ENCODE measurements at regions not wholly inside any gene's neighbourhood (a gene's known extent, or its start where the extent isn't known, plus 50 kb on each side); places are given as distances from the start of the nearest gene placed in this dataset.
"Not testable (repeated sequence)": the region's sequence is repeated elsewhere in the genome, so short reads cannot be mapped to it uniquely, and the experiment has no call there.

DNA sequence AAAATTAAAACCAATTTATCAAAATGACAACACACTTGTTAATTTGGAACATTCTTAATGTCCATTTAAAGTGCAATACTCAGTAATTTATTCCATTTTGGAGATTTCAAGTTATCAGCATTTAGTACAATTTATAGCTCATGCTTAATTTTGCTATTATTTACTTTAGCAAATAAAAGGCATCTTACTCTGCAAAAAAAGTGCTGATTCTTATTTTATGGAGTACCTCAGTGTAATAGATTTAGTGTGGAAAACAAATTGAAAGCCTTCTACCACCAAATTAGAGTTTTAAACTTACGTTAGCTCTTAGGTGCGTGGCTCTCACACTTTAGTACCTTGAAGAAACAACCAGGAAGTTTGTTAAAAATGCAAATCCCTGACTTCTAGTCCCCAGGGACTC is 208.4 kb upstream of the NRIP1 start:
- DNase-seq (ENCODE audit: low spot score in 2 of 2), result no peak
- no peak for FAIRE-seq

DNA sequence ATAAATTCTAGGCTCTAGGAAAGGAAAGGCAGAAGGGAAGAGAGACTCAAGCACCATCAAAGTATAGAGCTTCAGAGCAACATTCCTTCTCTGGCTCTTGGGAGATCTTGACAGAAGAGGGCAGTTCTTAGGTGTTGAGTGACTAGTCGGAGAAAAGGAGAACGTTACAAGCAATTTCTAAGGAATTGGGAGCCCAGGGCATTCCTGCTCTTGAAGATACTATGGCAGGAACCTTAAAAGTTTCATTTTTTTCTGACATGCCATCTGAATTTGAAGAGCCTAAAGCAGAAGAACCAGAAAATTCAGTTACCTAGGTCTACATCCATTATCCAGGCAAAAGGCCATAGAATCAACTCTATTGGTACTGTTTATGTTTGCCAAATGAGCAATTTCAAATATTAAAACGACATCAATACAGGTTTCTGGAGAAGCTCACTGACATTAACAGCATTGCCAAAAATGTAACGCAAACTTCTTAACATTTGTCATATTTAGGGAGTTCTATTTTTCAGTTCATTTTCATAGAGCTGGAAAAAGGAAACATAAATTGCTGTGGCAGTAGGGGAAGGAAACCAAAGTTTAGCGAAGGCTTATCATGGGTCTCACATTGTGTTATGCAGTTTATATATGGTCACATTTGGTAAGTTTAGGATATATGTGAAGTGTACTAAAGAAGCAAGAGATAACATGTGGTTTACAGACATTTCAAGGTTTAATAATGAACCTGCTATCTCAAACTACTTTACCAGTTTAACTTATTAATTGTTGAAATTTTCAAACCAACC is 210.1 kb upstream of the NRIP1 start:
- FAIRE-seq (no peak), DNase-seq (ENCODE audit: low spot score in 2 of 2) (no peak)

DNA sequence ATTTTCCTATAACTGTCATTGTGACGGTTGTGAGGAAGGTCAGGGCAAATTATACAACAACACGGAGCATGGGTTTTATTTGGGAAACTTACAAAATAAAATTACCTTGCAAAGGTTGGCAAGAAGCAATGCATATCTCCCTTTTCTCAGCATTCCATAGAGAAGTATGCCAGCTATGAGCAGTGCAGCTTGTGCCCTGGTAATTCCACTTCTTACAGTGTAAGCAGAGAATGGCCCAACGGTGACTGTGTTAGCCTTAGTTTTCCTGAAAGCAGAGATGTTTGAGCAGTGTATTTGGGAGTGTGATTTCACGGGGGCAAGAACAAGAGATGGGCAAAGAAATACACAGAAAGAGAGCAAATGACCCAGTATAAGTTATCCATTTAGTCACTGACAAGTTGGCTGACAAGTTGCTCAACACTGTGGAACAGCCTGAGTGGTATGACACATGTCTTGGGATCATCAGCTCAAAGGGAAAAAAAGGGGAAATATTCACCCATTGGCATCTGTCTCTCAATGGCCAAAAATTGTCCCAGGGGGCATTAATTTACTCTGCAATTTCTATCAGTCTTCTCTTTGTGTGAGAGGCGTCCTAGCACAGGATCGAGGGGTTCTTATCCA is 210.9 kb upstream of the NRIP1 start:
- FAIRE-seq (no peak), DNase-seq (ENCODE audit: low spot score in 2 of 2) (no peak)

DNA sequence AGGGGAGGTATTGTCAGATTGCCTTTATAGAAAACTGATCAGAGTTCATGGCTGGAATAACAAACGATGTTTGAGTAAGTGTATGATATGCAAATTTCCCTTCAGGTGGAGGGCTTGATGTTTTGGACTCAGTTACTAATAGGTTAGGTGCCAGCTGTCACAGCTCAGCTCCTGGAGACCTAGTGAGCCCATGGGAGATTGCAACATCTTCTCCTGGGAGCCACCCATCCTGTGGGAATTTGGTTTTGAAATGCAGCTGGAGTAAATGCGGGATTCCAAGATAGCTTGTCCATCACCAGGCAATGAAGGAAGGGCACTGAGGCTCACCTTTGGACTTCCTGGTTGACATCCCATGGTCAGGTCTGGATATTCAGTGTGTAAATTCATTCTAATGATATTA is 211.4 kb upstream of the NRIP1 start:
- DNase-seq (ENCODE audit: low spot score in 2 of 2) (no peak), FAIRE-seq (no peak)

DNA sequence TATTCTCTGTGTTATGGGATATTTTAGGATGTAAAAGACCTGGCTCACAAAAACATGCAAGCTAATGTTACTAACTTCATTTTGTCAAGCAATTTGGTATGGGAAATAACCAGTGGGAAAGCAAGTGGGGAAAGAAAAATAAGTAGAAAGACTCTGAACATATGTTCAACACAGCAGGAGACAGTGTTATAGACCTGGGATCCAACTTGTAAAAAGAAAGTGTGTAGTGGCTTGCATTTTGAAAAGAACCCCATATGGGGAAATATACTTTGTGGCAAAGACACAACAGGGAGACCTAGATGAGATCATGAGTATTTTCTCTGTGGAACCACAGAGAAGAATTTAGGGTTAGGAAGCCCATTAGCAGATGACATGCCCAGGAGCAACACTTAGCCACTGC is 212.7 kb upstream of the NRIP1 start:
- no peak for FAIRE-seq

DNA sequence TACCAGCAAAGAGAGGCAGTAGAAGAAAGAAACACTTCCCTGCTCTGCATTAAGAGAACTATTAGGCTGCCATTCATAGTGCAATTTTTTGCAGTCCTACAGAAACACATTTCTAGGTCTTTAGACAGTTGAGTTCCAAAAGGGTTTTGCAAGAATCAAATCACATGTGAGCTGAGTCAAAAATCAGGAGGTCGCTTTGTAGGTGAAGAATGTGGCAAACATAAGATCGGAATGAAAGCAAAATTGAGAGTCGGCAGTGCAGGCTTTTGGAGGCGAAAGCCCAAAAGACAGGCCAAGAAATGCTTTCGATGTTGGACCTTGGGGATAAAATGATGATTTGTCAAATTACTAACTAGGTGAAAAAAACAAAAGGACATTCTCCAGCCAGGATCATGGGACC is 213.5 kb upstream of the NRIP1 start:
- no peak for FAIRE-seq
- DNase-seq (ENCODE audit: low spot score in 2 of 2), result no peak

More for the DNA sequence above, 212.7 kb upstream of the NRIP1 start:
- DNase-seq (ENCODE audit: low spot score in 2 of 2), result no peak

DNA sequence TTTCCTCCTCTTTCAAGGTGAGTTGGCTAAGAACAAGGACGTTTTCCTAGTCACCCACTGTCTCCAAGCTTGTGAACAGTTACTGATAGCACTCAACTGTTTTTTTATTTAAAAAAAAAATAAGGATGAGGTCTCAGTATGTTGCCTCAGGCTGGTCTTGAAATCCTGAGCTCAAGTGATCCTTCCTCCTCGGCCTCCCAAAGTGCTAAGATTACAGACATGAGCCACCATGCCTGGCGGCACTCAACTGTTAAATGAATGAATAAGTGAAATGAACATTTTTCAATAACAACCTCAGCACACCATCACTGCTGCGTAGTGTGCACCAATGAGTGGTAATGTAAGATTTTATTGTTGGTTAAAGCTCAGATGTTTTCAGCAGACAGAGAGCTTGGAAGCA is 214.1 kb upstream of the NRIP1 start:
- no peak for FAIRE-seq
- no peak for DNase-seq (ENCODE audit: low spot score in 2 of 2)

DNA sequence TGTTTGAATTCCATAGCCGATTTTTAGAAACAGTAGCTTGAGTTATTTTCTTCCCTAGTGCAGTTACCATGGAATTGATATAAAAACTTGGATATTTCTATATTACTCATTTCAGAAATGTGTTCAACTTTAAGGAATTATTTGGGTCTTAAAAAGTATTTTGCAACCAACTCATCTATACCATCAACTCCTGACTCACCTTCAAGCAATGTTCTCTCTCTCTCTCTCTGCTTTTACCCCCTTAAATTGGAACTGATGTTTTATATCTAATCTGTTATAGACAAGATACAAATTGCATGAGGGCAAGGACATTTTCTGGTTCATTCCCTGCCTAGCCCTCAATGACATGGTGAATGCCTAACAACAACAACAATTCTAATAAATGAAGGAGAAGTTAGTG is 214.7 kb upstream of the NRIP1 start:
- FAIRE-seq (no peak), DNase-seq (ENCODE audit: low spot score in 2 of 2) (no peak)

DNA sequence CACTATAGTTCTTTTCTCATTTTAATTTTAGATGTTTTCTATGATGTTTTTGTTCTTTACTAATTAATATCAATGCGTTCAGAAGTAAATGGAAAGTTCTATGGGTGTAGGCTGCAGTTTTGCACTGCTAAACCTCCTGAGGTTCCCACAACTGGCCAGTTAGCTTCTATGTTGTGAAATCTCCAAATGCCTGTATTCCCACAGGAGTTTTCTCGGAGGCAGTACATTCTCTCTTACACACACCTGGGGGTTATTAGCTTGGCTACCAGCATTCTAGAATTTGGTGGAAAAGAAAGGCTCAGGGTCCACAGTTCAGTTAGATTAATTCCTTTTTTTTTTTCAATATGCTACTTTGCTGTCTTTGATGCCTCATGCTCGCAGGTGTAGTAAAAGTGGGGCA is 216.9 kb upstream of the NRIP1 start:
- FAIRE-seq, result no peak

DNA sequence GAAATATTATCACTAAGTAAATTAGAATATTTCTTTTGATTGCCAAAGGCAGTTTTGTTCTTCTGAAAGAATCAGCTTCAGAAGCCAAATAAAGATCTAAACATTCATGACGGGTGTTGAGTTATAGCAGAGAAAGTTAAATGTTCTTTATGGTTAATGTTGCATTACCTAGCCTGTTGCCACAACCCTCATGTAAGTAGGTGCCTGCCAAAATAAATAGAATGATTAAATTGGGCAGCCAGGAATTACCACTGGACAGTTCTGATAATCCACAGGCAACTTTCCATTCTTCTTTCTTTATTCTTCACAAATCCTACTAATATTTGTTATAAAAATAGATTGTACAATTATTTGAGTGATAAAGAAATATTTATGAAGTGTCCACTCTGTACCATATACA is 217.9 kb upstream of the NRIP1 start:
- DNase-seq (ENCODE audit: low spot score in 2 of 2) (no peak), FAIRE-seq (no peak)

More for the DNA sequence above, 216.9 kb upstream of the NRIP1 start:
- no peak for DNase-seq (ENCODE audit: low spot score in 2 of 2)

DNA sequence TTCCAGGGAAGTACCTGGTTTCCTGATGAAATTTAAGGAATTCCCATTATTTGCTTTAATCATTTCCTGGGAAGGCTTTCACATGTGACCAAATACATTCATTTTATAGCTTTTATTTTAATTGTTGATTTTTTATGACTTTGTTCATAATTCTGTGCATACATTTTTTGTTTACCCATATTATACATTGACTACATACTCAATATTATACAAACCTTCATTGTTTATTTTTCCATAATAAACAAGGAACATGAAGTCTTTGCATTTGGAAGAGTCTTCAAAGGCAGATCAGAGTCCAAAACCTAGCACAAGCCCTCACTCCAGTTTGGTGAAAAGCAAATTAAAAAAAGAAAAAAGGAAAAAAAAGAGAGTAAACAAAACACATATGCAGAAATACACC is 218.3 kb upstream of the NRIP1 start:
- no peak for DNase-seq (ENCODE audit: low spot score in 2 of 2)
- no peak for FAIRE-seq

DNA sequence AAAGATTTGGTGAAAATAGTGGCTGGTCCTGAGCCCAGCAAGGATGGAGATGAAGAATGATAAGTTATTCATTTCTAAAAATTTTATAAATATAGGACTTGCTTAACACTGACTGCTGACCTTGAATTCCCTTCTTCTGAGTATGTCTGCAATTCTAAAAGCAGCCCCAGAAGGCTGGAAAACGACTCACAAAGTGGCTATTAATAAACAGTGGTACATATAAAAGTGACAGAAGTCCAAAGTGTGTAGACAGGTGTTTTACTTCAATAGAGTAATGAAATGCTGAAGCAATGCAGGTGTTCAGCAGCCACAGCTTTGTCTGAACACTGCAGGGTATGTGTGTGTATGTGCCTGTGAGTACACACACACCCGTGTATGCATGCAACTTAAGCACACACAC is 219.0 kb upstream of the NRIP1 start:
- FAIRE-seq (no peak), DNase-seq (ENCODE audit: low spot score in 2 of 2) (no peak)

DNA sequence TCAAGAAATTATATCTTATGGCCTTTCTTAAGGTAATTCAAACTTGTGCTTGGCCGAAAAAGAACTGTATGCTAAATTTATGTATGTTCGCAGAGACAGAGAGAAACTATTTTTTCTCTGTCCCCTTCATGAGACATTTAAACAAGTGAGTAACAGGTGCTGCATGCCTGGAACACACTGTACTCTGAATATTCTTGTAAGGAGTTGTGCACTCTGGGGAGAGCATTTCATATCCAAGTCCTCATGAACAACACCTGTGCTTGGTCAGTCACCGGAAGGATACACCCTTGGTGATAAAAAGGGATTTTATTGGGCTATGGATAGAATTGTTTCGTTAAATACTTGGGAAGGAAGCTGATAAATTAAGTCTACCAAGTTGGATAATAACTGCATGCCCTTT is 220.8 kb upstream of the NRIP1 start:
- no peak for FAIRE-seq
- no peak for DNase-seq (ENCODE audit: low spot score in 2 of 2)

DNA sequence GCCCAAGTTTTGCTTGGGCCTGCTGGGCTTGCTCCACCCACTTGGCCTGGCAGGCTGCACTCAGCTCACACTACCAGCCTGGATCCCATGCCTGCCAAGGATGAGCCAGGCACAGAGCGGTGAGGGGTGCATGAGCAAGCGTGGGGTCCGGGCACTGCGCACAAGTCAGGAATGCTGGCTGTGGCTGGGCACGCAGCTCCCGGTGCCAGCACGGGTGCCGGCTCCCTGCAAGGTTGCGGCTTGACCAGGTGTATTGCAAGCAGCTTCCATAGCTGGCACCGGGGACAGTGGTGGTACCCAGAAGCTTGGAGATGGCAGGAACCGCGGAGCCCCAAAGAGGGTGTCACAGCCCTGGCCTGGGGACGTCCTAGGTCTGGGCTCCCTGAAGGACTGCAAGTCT is 224.4 kb upstream of the NRIP1 start:
- no peak for FAIRE-seq

DNA sequence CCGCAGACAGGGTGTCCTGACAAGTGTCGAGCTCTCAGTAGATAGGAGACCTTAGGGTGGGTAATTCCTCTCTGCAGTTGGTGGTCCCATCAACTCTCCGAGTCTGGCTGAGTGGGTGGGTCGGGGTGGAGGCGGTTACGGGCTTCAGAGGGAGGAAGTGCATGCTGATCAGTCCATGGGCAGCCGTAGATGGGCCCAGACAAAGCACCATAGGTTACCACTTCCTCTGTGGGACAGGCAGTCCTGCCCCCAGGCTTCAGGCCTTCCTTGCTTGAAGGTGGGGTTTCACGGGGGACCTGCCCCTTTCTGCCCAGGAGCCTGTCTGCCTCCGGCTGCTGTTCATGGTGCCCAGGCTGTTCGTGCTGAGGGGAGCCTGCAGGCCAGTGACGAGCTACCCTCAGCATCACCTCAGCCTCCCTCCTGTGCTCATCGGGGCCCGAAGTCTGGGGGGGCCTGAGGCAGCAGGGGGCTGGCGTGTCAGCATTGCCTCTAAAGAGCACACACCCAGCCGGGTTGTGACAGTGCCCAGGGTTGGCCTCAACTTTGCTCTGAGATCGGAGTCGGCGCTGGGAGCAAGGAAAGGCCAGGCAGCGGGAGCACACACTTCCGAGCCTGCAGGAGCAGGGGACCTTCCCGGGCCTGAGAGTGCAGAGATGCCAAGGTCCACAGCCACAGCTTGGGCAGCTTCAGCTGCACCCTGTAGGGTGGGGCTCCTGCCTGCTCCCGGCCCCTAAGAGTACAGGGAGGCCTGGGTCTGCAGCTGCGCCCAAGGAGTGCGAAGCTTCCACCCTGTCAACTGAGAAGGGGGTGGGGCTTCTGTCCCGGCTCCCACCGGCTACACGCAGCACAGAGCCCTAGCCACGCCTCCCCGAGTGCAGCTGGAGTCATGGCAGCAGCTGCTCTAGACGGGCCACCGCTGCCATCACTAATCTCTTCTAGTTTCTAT is 225.4 kb upstream of the NRIP1 start:
- DNase-seq (ENCODE audit: low spot score in 2 of 2) (no peak), FAIRE-seq (no peak)

More for the DNA sequence above, 224.4 kb upstream of the NRIP1 start:
- DNase-seq (ENCODE audit: low spot score in 2 of 2), result no peak

DNA sequence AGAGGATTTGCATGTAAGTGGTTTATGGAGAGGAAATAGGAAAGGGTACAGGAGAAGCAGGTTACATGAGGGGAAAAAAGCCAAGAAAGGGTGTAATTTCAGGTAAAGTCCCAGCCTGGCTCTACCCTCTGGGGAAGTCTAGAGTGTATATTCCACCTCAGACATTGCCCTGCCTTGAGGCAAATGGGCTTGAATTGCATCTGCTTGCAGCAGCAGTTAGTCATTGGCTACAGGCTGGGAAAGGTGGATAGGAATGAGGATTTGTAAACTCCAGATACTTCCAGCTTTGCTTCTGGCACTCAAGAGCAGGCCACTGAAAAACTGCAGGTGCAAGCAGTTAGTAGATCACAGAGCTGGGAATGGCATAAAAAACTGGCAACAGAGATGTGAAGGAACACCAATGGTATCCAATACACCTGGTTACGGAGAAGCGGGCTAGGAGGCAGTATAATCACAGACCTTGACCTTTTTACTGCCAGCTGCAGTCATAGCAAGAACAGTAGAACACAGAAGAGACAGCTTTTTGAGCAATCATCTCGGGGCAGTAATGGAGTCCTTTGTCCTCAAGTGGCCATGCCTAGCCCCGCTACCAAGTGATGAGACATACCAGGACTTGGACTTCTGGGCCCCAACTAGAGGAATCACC is 226.9 kb upstream of the NRIP1 start:
- DNase-seq (ENCODE audit: low spot score in 2 of 2) (no peak), FAIRE-seq (no peak)

DNA sequence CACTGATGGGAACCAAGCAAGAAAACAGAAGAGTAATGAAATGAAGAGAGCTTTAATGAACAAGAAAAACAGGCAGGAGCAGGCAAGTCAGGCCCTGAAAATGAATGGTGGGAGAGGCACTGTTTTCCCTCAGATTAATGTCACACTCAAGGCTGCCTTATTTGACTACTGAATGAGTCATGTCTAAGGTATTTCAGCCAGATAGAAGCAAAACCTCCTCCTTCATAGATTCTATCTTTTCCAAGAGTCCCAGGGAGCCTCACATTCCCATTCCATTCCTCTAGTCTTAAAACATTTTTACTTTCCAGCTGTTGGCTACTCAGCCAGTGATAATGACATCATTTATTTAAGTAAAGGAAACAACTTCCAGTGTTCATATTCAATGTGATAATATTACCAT is 228.4 kb upstream of the NRIP1 start:
- DNase-seq (ENCODE audit: low spot score in 2 of 2), result no peak
- FAIRE-seq, result no peak

DNA sequence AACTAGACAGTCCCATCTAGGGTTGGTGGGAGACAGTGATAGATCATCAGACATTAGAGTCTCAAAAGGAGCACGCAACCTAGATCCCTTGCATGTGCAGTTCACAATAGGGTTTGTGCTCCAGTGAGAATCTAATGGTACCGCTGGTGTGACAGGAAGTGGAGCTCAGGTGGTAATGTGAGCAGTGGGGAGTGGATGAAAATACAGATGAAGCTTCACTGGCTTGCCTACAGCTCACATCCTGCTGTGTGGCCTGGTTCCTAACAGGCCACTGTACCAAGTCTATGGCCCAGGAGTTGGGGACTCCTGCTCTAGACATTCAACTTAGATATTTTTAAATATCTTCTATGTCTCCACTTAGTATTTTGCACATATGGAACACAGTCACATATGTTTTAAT is 231.1 kb upstream of the NRIP1 start:
- no peak for FAIRE-seq
- DNase-seq (ENCODE audit: low spot score in 2 of 2), result no peak

DNA sequence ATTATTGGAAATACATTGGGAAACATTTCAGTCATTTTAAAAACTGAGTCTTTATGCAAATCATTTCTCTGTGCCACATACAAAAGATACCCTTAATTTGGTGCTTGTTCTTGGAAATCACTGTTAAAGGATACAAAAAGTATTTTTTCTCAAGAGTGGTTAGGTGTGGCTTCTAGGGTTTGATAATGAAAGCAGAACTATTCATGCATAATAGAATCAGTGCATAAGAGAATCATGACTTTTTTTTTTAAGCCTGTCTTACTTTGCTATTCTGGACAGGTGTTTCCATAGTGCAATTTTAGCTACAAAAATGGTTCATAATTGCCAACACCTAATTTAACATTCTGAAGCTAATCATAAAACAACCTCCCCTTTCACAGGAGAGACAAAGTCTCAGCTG is 233.0 kb upstream of the NRIP1 start:
- no peak for DNase-seq (ENCODE audit: low spot score in 2 of 2)
- FAIRE-seq, result no peak

DNA sequence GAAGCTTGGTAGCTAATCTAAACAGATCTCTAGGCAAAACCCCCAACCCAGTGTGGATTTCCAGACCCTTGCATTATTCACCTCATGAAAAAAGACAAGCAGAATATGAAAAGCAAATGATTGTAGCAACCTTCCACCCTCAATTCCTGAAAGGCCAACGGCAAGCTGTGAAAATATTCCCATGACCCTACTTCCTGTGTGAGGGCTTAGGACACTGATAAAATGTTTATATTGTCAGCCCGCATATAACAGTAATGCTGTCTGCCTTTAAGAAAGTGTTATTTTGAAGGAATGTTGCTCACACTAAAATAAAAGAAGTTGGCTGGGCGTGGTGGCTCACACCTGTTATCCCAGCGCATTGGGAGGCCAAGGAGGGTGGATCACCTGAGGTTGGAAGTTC is 233.5 kb upstream of the NRIP1 start:
- FAIRE-seq, result no peak
- DNase-seq (ENCODE audit: low spot score in 2 of 2), result no peak

DNA sequence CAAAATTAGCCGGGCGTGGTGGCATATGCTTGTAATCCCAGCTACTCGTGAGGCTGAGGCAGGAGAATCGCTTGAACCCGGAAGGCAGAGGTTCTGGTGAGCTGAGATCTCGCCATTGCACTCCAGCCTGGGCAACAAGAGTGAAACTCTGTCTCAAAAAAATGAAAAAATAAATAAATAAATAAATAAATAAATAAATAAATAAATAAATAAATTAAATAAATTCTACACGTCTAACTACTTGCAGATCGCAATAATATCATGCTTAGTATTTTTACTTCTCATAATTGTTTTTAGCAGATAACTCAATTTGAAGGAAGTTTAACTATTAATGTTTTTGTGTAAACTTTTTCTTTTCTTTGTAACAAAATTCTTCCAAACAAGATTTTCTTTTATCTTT is 234.0 kb upstream of the NRIP1 start:
- FAIRE-seq, result peak; percentile 72
- not testable (repeated sequence) for DNase-seq (ENCODE audit: low spot score in 2 of 2)

Data from frontal cortex (tissue), 3 donors.